Stomach (tissue), 4 donors: ENCODE measurements at regions not wholly inside any gene's neighbourhood (a gene's known extent, or its start where the extent isn't known, plus 50 kb on each side); places are given as distances from the start of the nearest gene placed in this dataset.

ENCODE experiments used
- CTCF ChIP-seq, 7 experiments: fragments of 450-650 bp in 4 of 7; fragments of 200-600 bp in 3 of 7; sonication (generic) in 3 of 7; IDR thresholded peaks; one replicate each; pipeline ENCODE4 v1.5.1; 2016 to 2019; ENCODE audit warnings: antibody characterized with exemption in 7 of 7, control low read depth in 2 of 7, mild to moderate bottlenecking in 1 of 7
- EP300 ChIP-seq: sonication (generic); formaldehyde crosslinking; IDR thresholded peaks from one replicate; pipeline ENCODE4 v1.6.1; 2017; ENCODE audit warnings: antibody characterized with exemption
- POLR2A ChIP-seq, 4 donors: fragments of 450-650 bp; IDR thresholded peaks; one replicate each; pipeline ENCODE4 v1.6.1; 2016; ENCODE audit warnings: antibody characterized with exemption in 4 of 4, control low read depth in 2 of 4, mild to moderate bottlenecking in 1 of 4, moderate library complexity in 1 of 4

- TF ChIP-seq CTCF (IDR thresholded peaks at IDR 0.05) (no peak), POLR2A (IDR thresholded peaks at IDR 0.05) (no peak), EP300 (no peak)
These were observed 151.0 kb upstream of the NAV3 start for GRCh38 chr12:77679686-77680085.
